HepG2 (cell line): ENCODE measurements at regions not wholly inside any gene's neighbourhood (a gene's known extent, or its start where the extent isn't known, plus 50 kb on each side); places are given as distances from the start of the nearest gene placed in this dataset.

Experiments used
- ATAC-seq: fragments of 200-7000 bp; cut with Tn5 transposase; 3 replicates; pipeline ENCODE4 v1.9.1; 2020; ENCODE audit warnings: mild to moderate bottlenecking, moderate library complexity
- BruUV-seq: library from RNA; stranded (reverse); fragments of 400-500 nt; replicated peaks from 2 replicates; lab custom pipeline; 2021; lab: Mats Ljungman, UMichigan
- CTCF ChIA-PET: fragments of 300-600 bp; formaldehyde crosslinking; extraction: SDS; loops from one replicate; lab custom pipeline; 2021; ENCODE audit warnings: low total read pairs, inconsistent platforms, low intra/inter-chr PET ratio; lab: Yijun Ruan, JAX
- POLR2A ChIA-PET: fragments of 350-600 bp; sonication (Branson Sonifier 250); formaldehyde crosslinking; loops from one replicate; lab custom pipeline; 2020; ENCODE audit warnings: antibody characterized with exemption, inconsistent platforms; lab: Yijun Ruan, JAX
- DNase-seq: peaks from one replicate; pipeline ENCODE4 v3.0.0-alpha.2; 2015; ENCODE audit warnings: low spot score
- FAIRE-seq: peaks from 3 replicates; lab custom pipeline; 2011; peaks lifted over from hg19 to GRCh38; lab: Jason Lieb, UNC
- H2AFZ ChIP-seq: one replicate; pipeline ENCODE4 v1.6.1; 2011; ENCODE audit warnings: low read length, inconsistent platforms
- H3K27ac ChIP-seq: fragments of 300-600 bp; 3 replicates; pipeline ENCODE4 v1.8.0; 2011; ENCODE audit warnings: mixed run types, mild to moderate bottlenecking, mixed read lengths, low read length, inconsistent platforms; ENCODE audit not compliant: insufficient read depth; ENCODE audit errors: extremely low read length
- H3K27me3 ChIP-seq, 2 experiments: fragments of 200-600 bp in 1 of 2; 2 replicates in 1 of 2; 3 replicates in 1 of 2; pipeline versions ENCODE4 v1.6.0 to v1.8.0; 2011; ENCODE audit warnings: low read length in 2 of 2, mild to moderate bottlenecking in 2 of 2, moderate library complexity in 2 of 2, inconsistent platforms in 1 of 2; ENCODE audit not compliant: insufficient read depth in 2 of 2, control insufficient read depth in 1 of 2
- H3K36me3 ChIP-seq, 2 experiments: fragments of 200-600 bp in 1 of 2; replicated peaks in 1 of 2; 2 replicates in 1 of 2; 3 replicates in 1 of 2; pipeline versions ENCODE4 v1.5.1 to v1.8.0; 2011; ENCODE audit warnings: low read length in 2 of 2, inconsistent platforms in 1 of 2; ENCODE audit not compliant: insufficient read depth in 2 of 2, control insufficient read depth in 1 of 2
- H3K4me1 ChIP-seq: 2 replicates; pipeline ENCODE4 v1.5.1; 2012; ENCODE audit warnings: low read length, inconsistent platforms; ENCODE audit not compliant: insufficient read depth
- H3K4me2 ChIP-seq: 2 replicates; pipeline ENCODE4 v1.6.0; 2011; ENCODE audit warnings: low read depth, low read length, inconsistent platforms
- H3K4me3 ChIP-seq, 3 experiments: fragments of 200-600 bp in 1 of 3; sonication (generic), shearing (Covaris generic) in 1 of 3; replicated peaks in 1 of 3; 2 replicates each; pipeline ENCODE4 v1.5.1; 2011 to 2016; ENCODE audit warnings: low read length in 3 of 3, inconsistent platforms in 2 of 3, low read depth in 2 of 3, mild to moderate bottlenecking in 2 of 3, control low read depth in 1 of 3, mixed read lengths in 1 of 3; ENCODE audit not compliant: insufficient read depth in 1 of 3
- H3K79me2 ChIP-seq: one replicate; pipeline ENCODE4 v1.6.1; 2011; ENCODE audit warnings: low read length, inconsistent platforms; ENCODE audit not compliant: insufficient read depth
- H3K9ac ChIP-seq: 2 replicates; pipeline ENCODE4 v1.6.0; 2011; ENCODE audit warnings: mild to moderate bottlenecking, low read depth, low read length, inconsistent platforms; ENCODE audit not compliant: insufficient read depth
- H3K9me3 ChIP-seq: 2 replicates; pipeline ENCODE4 v1.5.1; 2012; ENCODE audit warnings: mild to moderate bottlenecking, low read length
- H4K20me1 ChIP-seq: 2 replicates; pipeline ENCODE4 v1.6.0; 2011; ENCODE audit warnings: inconsistent platforms, mild to moderate bottlenecking, low read length, moderate library complexity; ENCODE audit not compliant: insufficient read depth
- CEBPB ChIP-seq: IDR thresholded peaks from 2 replicates; pipeline ENCODE4 v1.6.1; 2011; ENCODE audit warnings: low read depth, low read length, improper control_type of control experiment, borderline replicate concordance
- HMGA1 ChIP-seq: sonication (generic); formaldehyde crosslinking; conservative IDR thresholded peaks from 2 replicates; pipeline ENCODE4 v1.4.0; 2020; ENCODE audit warnings: missing genetic modification reagents
- RERE ChIP-seq: IDR thresholded peaks from 2 replicates; pipeline ENCODE4 v1.6.1; 2016; ENCODE audit warnings: low read depth, missing genetic modification reagents, missing compliant biosample characterization
- SETDB1 ChIP-seq: sonication (generic); formaldehyde crosslinking; IDR thresholded peaks from 2 replicates; pipeline ENCODE4 v1.5.1; 2020; ENCODE audit warnings: missing genetic modification reagents, mild to moderate bottlenecking, borderline replicate concordance
- ZNF737 ChIP-seq: sonication (generic); formaldehyde crosslinking; IDR thresholded peaks from 2 replicates; pipeline ENCODE4 v1.5.0; 2020; ENCODE audit warnings: missing genetic modification reagents, mild to moderate bottlenecking, borderline replicate concordance
- ZNF747 ChIP-seq: sonication (generic); formaldehyde crosslinking; IDR thresholded peaks from 2 replicates; pipeline ENCODE4 v1.8.1; 2023; ENCODE audit warnings: missing genetic modification reagents, mild to moderate bottlenecking, borderline replicate concordance
- WGBS: methylation state at CpG from one replicate; pipeline ENCODE4 v1.1.6; 2017; ENCODE audit warnings: low lambda C conversion rate; 5-methylcytosine and 5-hydroxymethylcytosine counted together
- in situ Hi-C: cut with HindIII; loops from 2 replicates; pipeline ENCODE4 v1.10.0; 2017; ENCODE audit warnings: low pct_unique_long_range_greater_than_20kb; ENCODE audit not compliant: extremely low pct_ligation_motif_present
- intact Hi-C: fragments of 100-400 bp; cut with micrococcal nuclease; formaldehyde crosslinking; loops from one replicate; pipeline ENCODE4 v1.10.0; 2022; ENCODE audit not compliant: unreplicated experiment

GRCh38 chr2:41109744-41110143 is 657.9 kb upstream of the SLC8A1 start:
- WGBS: 28% methylated on average over 4 of the region's 4 CpGs
- TF ChIP-seq CEBPB (peak; percentile 52; the same call in 1 of the 2 replicates), RERE (CRISPR knock-in tag) (no peak), ZNF737 (CRISPR knock-in tag) (no peak), SETDB1 (no peak), ZNF747 (CRISPR knock-in tag) (no peak), HMGA1 (no peak)
- TF ChIP-seq, all 625 proteins: peak for 1

More at GRCh38 chr2:41109744-41110143, 657.9 kb upstream of the SLC8A1 start:
- Histone ChIP-seq H3K79me2 (no peaks in the 10 kb centered on the region), H3K4me3 (no peak overlapping the region), H2AFZ (no peak overlapping the region), H3K9ac (no peak overlapping the region), H3K4me1 (no peaks in the 10 kb centered on the region), H4K20me1 (no peaks in the 10 kb centered on the region), H3K27me3 (no peaks in the 10 kb centered on the region), H3K4me2 (no peak overlapping the region), H3K27ac (no peak overlapping the region), H3K9me3 (no peaks in the 10 kb centered on the region), H3K36me3 (no peaks in the 10 kb centered on the region)
- ATAC-seq (no peak), DNase-seq (no peak), FAIRE-seq (no peak)
- in situ Hi-C loops (no loop called here), intact Hi-C loops (no loop called here)
- BruUV-seq: no TSS peak
- CTCF ChIA-PET: no interaction called here
- POLR2A ChIA-PET: no interaction called here
